Activated CD4-positive, alpha-beta memory T cell treated with anti-CD3 and anti-CD28 coated beads, Interleukin-2, amount 10 ng/mL, durations not matched to agents 7 days and 5 days (primary cell): ENCODE measurements at regions not wholly inside any gene's neighbourhood (a gene's known extent, or its start where the extent isn't known, plus 50 kb on each side); places are given as distances from the start of the nearest gene placed in this dataset.
"Not testable (repeated sequence)": the region's sequence is repeated elsewhere in the genome, so short reads cannot be mapped to it uniquely, and the experiment has no call there.

Experiments
- CTCF ChIA-PET: fragments of 350-600 bp; sonication (Branson Sonifier 250); formaldehyde crosslinking; loops from one replicate; lab custom pipeline; 2021; ENCODE audit warnings: antibody characterized with exemption, inconsistent platforms; lab: Charles Lee
- POLR2A ChIA-PET: fragments of 350-600 bp; sonication (Branson Sonifier 250); formaldehyde crosslinking; loops from one replicate; lab custom pipeline; 2021; ENCODE audit warnings: antibody characterized with exemption; lab: Charles Lee
- DNase-seq: peaks from one replicate; pipeline ENCODE4 v3.0.0-alpha.2; 2020
- H3K27ac Mint-ChIP-seq: one replicate; pipeline ENCODE4 v1.8.0; 2021; ENCODE audit warnings: mild to moderate bottlenecking, mixed read lengths
- H3K27me3 Mint-ChIP-seq: one replicate; pipeline ENCODE4 v1.8.0; 2021; ENCODE audit warnings: mixed read lengths
- H3K36me3 Mint-ChIP-seq: one replicate; pipeline ENCODE4 v1.8.0; 2021; ENCODE audit warnings: low read depth, mixed read lengths
- H3K4me1 Mint-ChIP-seq: one replicate; pipeline ENCODE4 v1.8.0; 2021; ENCODE audit warnings: mixed read lengths
- H3K4me3 Mint-ChIP-seq: one replicate; pipeline ENCODE4 v1.8.0; 2021; ENCODE audit warnings: mild to moderate bottlenecking, mixed read lengths
- H3K9me3 Mint-ChIP-seq: one replicate; pipeline ENCODE4 v1.8.0; 2021; ENCODE audit warnings: mixed read lengths

DNA sequence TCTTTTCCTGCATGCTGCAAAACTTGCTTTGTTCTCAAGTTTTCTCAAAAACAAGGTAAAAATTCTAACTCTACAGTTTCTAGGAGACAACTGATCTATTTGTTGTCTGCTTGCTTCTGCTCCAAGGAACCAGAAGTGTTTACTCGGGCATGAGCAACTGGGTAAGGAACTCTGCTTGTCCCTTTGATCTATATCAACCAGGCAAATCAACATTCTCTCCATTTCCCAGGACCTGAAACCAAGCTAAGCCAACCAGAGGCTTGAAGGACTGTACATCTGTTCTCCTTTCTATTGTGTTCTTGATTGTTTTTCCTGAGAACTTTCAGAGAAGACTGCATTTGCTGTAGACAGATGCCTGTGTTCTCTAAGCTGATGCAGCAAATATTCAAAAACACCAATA, 335.0 kb upstream of the KCNH7 start:
- CTCF ChIA-PET: no interaction called here

DNA sequence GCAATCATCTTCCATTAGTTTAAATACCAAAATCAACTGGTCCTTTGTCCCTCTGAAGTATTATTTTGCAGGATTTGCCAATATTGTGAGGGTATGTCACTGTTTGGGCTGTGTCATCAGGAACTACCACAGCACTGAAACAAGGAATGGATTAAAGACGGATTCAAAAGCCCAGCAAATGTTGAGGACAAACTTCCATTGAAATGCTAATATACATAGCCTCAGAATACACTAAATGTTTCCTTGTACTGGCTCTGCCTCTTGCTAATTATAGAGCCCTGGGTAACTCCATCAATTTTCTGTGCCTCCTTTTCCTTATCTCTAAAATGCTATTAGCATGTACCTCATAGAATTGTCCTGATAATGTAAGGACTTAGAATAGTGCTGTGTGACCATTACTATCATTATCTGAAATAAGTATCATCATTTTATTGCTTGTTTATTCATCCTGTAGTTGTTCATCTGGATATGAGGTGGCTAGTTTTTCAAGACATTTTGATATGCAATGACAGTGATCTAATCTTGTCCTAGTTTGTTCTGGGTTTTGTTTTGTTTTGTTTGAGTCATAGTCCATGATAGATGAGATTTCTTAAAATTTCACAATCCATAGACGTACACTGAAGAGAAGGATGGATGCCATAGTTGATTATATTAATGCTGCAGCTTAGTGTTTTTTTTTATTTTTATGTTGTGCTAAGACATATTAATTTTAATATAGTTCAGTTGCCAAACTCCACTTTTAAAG, 333.4 kb upstream of the KCNH7 start:
- Mint-ChIP-seq H3K36me3 (no peaks in the 10 kb centered on the region), H3K27ac (no peak overlapping the region), H3K9me3 (no peaks in the 10 kb centered on the region), H3K4me1 (no peaks in the 10 kb centered on the region), H3K27me3 (no peaks in the 10 kb centered on the region), H3K4me3 (no peak overlapping the region)
- DNase-seq: no peak
- ChIA-PET POLR2A (no interaction called here), CTCF (no interaction called here)

More for the DNA sequence above, 335.0 kb upstream of the KCNH7 start:
- Mint-ChIP-seq H3K4me3 (no peak overlapping the region), H3K36me3 (no peaks in the 10 kb centered on the region), H3K27me3 (no peaks in the 10 kb centered on the region), H3K4me1 (no peaks in the 10 kb centered on the region), H3K27ac (no peak overlapping the region), H3K9me3 (no peaks in the 10 kb centered on the region)
- DNase-seq: no peak
- POLR2A ChIA-PET: no interaction called here

DNA sequence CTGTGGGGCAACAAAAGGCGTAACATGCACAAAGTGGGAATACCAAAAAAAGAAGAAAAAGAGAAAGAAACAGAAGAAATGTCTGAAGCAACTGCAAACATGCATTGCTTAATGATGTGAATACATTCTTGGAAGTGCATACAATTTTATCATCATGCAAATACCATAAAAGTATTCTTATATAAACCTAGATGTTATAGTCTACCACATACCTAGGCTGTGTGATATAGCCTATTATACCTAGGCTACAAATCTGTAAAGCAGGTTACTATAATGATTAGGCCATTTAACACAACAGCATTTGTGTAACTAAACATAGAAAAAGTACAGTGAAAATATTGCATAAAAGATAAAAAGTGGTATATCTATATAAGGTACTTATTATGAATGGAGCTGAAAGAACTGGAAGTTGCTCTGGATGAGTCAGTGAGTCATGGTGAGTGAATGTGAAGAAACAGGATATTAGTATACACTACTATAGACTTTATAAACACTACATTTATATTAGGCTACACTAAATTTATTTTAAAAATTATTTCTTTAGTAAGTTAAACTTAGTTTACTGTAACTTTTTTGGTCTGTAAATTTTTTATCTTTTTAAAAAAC, 319.4 kb upstream of the KCNH7 start:
- Mint-ChIP-seq H3K27me3 (no peaks in the 10 kb centered on the region), H3K4me1 (no peaks in the 10 kb centered on the region), H3K4me3 (no peak overlapping the region), H3K9me3 (no peaks in the 10 kb centered on the region), H3K36me3 (no peaks in the 10 kb centered on the region), H3K27ac (no peak overlapping the region)
- DNase-seq: no peak
- ChIA-PET CTCF (no interaction called here), POLR2A (no interaction called here)

DNA sequence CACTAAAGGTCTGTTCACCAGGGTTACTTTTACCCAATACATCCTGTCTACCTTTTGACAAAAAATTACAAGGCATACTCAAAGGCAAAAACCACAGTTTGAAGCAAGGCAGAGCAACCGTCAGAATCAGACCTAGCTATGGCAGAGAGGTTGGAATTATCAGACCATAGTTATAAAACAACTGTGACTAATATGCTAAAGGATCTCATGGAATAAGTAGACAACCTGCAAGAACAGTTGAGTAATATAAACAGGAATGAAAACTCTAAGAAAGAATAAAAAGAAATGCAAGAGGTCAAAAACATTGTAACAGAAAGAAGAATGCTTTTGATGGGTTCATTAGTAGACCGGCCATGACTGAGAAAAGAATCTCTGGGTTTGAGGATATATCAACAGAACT, 318.8 kb upstream of the KCNH7 start:
- no peak for DNase-seq
- CTCF ChIA-PET: no interaction called here
- H3K27ac Mint-ChIP-seq: no peak overlapping the region
- no peaks in the 10 kb centered on the region for H3K9me3 Mint-ChIP-seq
- no peak overlapping the region for H3K4me3 Mint-ChIP-seq
- POLR2A ChIA-PET: no interaction called here
- no peaks in the 10 kb centered on the region for H3K36me3 Mint-ChIP-seq
- H3K27me3 Mint-ChIP-seq: no peaks in the 10 kb centered on the region
- no peaks in the 10 kb centered on the region for H3K4me1 Mint-ChIP-seq

DNA sequence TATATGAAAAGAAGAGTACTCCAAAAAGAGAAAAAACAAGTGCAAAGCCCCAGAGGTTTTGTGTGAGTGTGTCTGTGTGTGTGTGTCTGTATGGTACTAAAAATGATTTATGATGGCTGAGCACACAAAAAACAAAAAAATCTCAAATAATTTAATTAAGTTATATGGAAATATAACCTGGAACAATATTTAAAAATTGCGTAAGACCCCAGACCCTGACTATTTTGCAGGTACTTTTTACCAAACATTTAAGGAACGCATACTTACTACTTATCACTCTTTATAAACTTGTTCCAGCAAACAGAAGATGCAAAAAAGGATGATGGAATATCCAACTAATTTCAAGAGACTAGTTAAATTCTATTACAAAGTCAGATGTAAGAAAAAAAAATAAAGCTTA, 317.4 kb upstream of the KCNH7 start:
- ChIA-PET POLR2A (no interaction called here), CTCF (interaction anchor here (0.8 kb wide), 1 partner anchor 13 kb away, joined by 3 read pairs; no protein-coding TSS in a partner anchor)

DNA sequence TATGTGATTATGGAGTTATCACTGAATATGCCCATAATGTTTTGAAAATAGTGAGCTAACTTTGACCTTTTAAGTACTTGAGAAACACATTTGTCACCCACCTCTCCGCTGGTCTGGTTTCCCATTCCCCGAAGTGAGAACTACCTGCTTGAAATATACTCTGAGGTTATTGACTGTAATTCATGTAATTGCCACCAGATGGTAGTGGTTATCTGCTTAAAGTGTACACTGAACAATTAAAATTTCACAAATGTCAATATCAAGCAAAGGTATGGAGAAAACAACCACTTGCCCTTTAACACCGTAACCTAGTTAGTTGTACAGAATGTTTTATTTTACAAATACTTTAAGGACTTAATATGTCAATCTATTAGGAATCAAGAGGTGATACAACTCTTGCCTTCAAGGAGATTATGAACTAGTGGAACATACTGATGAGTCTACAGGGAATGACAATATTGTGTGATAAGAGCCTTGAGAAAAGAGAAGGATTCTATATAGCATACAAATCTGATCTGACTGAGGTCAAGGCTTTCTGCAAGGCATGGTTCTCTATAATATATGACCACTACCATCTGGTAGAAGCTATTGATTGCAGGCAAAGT, 316.8 kb upstream of the KCNH7 start:
- Mint-ChIP-seq H3K4me1 (no peaks in the 10 kb centered on the region), H3K4me3 (no peak overlapping the region), H3K27me3 (no peaks in the 10 kb centered on the region), H3K36me3 (no peaks in the 10 kb centered on the region), H3K9me3 (no peaks in the 10 kb centered on the region), H3K27ac (no peak overlapping the region)
- CTCF ChIA-PET: no interaction called here
- POLR2A ChIA-PET: no interaction called here
- DNase-seq: no peak

More for the DNA sequence above, 317.4 kb upstream of the KCNH7 start:
- no peak overlapping the region for H3K27ac Mint-ChIP-seq
- H3K9me3 Mint-ChIP-seq: no peaks in the 10 kb centered on the region
- DNase-seq: no peak
- H3K4me1 Mint-ChIP-seq: no peaks in the 10 kb centered on the region
- H3K4me3 Mint-ChIP-seq: no peak overlapping the region
- no peaks in the 10 kb centered on the region for H3K36me3 Mint-ChIP-seq
- H3K27me3 Mint-ChIP-seq: no peaks in the 10 kb centered on the region

DNA sequence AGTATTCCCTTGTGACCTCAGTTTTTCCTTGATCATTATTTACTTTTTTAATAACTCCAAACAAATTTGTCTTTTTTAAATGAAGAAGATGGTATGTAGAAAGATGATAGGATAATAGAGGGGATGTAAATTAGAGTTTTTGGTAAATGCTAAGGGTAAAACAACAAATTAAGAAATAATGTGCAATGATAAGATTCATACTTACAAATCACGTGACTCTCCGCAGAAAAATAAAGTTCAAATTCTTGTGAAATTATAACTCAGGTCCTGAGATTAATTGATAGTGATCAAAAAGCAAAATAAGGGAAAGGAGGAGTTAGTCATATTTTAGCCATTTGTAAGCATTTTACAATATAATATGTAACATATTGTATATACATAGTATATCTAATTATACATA, 304.1 kb upstream of the KCNH7 start:
- Mint-ChIP-seq H3K27ac (no peak overlapping the region), H3K4me3 (no peak overlapping the region), H3K9me3 (peaks cover 2% of the 10 kb centered on the region), H3K27me3 (no peaks in the 10 kb centered on the region), H3K36me3 (no peaks in the 10 kb centered on the region), H3K4me1 (no peaks in the 10 kb centered on the region)
- POLR2A ChIA-PET: no interaction called here
- CTCF ChIA-PET: no interaction called here
- DNase-seq: no peak

DNA sequence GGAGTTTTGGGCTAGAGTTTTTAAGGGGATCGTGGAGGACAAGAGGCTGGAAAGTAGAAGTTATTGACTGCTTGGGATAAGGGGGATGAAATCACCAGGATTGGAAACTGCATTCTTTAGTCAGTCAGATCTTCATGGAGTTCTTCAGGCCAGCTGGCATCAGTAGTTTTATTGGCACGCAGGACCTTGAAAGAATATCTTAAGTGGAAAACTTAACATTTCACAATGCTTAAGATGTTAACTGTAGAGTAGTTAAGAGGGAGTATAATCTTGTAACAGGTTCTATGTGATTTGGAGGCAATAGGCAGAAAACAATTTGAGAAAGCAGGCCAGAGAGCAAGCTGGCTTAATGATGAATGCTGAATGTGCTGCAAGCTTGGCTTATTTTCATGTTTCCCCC, 300.4 kb upstream of the KCNH7 start:
- no peak overlapping the region for H3K4me3 Mint-ChIP-seq
- ChIA-PET CTCF (no interaction called here), POLR2A (no interaction called here)
- H3K4me1 Mint-ChIP-seq: no peaks in the 10 kb centered on the region
- no peak overlapping the region for H3K27ac Mint-ChIP-seq
- H3K9me3 Mint-ChIP-seq: no peaks in the 10 kb centered on the region
- DNase-seq: no peak
- no peaks in the 10 kb centered on the region for H3K27me3 Mint-ChIP-seq
- no peaks in the 10 kb centered on the region for H3K36me3 Mint-ChIP-seq

DNA sequence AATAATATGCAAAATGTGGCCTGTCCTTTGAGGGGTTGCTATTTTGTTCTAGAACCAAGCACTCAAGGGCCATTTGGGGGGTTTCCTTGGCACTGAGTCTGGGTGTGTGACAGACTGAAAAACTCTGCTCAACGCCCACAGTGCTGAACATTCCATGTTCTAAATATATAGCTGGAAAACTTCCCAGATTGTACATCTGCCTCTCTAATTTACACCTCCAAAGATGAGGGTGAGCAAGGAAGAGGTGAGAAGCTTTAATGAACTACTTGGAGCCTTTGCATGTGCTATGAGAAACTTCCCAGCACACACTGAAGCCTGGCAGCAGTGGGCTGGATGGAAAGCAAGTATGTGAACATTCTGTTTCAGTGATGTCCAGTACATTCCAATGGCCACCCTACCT, 296.7 kb upstream of the KCNH7 start:
- Mint-ChIP-seq H3K4me1 (no peaks in the 10 kb centered on the region), H3K27me3 (no peaks in the 10 kb centered on the region), H3K9me3 (no peaks in the 10 kb centered on the region), H3K36me3 (no peaks in the 10 kb centered on the region), H3K27ac (no peak overlapping the region), H3K4me3 (no peak overlapping the region)
- ChIA-PET POLR2A (no interaction called here), CTCF (no interaction called here)
- DNase-seq: no peak

DNA sequence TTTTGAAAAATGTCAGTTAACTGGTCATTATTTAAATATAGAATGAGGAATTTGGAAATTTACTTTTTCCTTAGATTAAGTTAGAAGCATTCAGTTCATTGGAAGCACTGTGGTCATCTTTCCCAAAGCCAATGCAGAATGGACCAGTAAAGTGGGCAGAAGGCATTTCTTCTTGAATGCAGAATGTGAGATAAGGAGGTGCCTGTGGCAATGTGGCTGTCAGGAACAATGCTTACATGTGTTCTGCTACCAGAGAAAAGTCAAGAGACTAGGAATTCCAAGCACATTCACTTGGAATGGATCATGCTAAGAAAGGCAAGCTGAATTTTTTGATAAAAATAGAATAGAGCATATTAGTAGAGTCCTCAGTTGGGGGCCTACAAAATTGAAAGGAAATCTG, 295.0 kb upstream of the KCNH7 start:
- no peak for DNase-seq
- no peaks in the 10 kb centered on the region for H3K27me3 Mint-ChIP-seq
- no peaks in the 10 kb centered on the region for H3K4me1 Mint-ChIP-seq
- POLR2A ChIA-PET: no interaction called here
- no peak overlapping the region for H3K4me3 Mint-ChIP-seq
- H3K27ac Mint-ChIP-seq: no peak overlapping the region
- H3K9me3 Mint-ChIP-seq: no peaks in the 10 kb centered on the region
- no peaks in the 10 kb centered on the region for H3K36me3 Mint-ChIP-seq
- CTCF ChIA-PET: no interaction called here

DNA sequence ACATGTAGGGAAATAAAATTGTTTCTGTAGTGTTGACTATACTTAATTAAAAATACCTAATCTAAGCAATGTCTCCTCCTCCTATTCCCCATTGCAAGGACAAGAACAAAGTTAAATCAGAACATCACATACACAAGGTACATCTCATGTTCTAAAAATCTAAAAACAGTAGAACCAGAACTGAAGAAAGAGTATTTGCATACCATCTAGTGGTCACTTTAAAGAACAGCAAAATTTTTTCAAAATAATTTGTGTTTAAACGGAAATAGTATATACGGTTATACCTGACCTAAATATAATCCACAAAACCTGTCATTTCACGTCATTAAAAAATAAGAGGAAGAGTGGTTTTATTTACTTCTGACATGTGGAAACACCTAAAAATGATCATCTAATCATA, 294.3 kb upstream of the KCNH7 start:
- no peaks in the 10 kb centered on the region for H3K27me3 Mint-ChIP-seq
- no peaks in the 10 kb centered on the region for H3K36me3 Mint-ChIP-seq
- POLR2A ChIA-PET: no interaction called here
- DNase-seq: no peak
- no peaks in the 10 kb centered on the region for H3K9me3 Mint-ChIP-seq
- H3K4me3 Mint-ChIP-seq: no peak overlapping the region
- H3K27ac Mint-ChIP-seq: no peak overlapping the region
- CTCF ChIA-PET: no interaction called here
- no peaks in the 10 kb centered on the region for H3K4me1 Mint-ChIP-seq

DNA sequence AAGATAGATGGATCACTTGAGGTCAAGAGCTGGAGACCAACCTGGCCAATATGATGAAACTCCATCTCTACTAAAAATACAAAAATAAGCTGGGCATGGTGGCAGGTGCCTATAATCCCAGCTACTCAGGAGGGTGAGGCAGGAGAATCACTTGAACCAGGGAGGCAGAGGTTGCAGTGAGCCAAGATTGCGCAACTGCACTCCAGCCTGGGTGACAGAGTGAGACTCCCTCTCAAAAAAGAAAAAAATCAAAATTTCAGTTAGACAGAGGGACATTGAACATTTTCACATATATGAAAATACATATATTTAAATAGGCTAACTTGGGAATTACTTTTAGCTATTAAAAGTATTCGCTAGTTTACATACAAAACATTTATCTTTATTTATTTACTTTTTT, 293.6 kb upstream of the KCNH7 start:
- H3K9me3 Mint-ChIP-seq, POLR2A ChIA-PET, H3K27ac Mint-ChIP-seq, H3K4me3 Mint-ChIP-seq, DNase-seq, H3K4me1 Mint-ChIP-seq, H3K36me3 Mint-ChIP-seq, CTCF ChIA-PET, H3K27me3 Mint-ChIP-seq: not testable (repeated sequence)

DNA sequence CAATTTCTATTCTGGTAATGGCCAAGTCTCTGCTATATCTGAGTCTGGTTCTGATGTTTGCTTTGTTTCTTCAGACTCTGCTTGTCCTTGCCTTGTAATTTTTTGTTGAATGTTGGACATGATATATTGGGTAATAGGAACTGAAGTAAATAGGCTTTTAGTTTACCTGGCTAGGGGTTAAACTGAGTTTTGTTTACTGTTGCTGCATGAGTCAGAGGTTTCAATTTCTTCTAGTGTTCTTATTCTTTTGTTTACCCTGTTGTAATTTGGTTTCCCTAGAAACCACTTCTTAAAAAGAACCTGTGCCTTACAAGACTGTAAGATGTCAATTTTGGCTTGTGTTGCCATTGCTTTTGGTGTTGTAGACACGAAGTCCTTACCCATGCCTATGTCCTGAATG, 285.0 kb upstream of the KCNH7 start:
- no peaks in the 10 kb centered on the region for H3K9me3 Mint-ChIP-seq
- ChIA-PET CTCF (no interaction called here), POLR2A (no interaction called here)
- no peak for DNase-seq
- no peak overlapping the region for H3K27ac Mint-ChIP-seq
- H3K4me1 Mint-ChIP-seq: no peaks in the 10 kb centered on the region
- no peaks in the 10 kb centered on the region for H3K27me3 Mint-ChIP-seq
- no peak overlapping the region for H3K4me3 Mint-ChIP-seq
- H3K36me3 Mint-ChIP-seq: no peaks in the 10 kb centered on the region

DNA sequence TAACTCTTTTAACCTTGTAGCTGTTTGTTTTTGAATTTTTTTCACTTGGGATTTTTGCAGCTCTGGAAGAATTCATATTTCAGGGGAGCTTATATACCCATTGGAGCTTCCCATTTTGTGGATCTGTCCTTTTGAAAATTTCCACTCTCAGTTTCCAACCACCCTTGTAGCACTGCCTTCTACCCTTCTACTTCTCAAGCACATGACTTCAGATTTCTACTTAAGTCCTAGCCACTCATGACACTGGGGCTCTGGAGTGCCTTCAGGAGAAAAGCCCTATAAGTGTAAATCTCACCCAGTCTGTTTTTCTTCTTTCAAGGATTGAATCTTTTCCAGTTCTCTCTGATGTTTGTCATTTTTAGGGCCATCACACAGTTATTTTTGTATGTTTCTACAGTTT, 283.7 kb upstream of the KCNH7 start:
- ChIA-PET CTCF (no interaction called here), POLR2A (no interaction called here)
- Mint-ChIP-seq H3K4me1 (no peaks in the 10 kb centered on the region), H3K4me3 (no peak overlapping the region), H3K9me3 (no peaks in the 10 kb centered on the region), H3K27ac (no peak overlapping the region), H3K36me3 (no peaks in the 10 kb centered on the region), H3K27me3 (no peaks in the 10 kb centered on the region)
- DNase-seq: no peak
